ENCODE measurements at regions not wholly inside any gene's neighbourhood (a gene's known extent, or its start where the extent isn't known, plus 50 kb on each side); places are given as distances from the start of the nearest gene placed in this dataset.
"Not testable (repeated sequence)": the region's sequence is repeated elsewhere in the genome, so short reads cannot be mapped to it uniquely, and the experiment has no call there.

DNA sequence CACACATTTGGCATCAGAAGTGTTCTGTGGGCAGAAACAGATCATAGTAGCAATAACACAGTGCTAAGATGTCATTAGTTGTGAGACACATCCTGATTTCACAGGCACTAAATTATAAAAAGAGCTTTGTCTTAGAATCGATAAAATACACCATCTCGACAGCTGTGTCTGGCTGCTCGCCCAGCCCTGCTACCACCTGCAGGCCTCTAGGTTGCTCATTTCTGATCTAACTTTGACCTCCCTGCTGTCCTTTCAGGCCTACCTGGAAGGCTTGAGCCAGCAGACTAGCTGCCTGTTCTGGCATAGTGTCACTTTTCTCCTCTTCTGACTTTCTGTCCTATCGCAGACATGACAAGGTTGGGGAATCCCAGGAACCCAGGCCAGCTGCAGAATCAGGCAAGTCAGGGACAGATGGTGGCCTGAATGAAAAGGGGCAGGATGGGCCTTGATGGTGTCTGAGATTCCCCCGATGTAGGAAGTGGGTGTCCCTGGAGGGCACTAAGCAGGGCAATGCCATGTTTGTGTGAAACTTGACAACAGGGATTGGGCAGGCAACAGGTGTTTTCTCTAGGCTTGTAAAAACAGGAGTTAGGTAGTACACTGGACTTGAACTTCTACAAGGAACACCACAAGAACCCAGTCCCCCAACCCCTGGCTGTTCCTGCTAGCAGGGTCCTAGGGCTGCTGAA, 66.6 kb upstream of the RHOU start:
- no peak for DNase-seq (ENCODE audit: low read depth, low spot score)

- DNase-seq (ENCODE audit: low read depth, low spot score) = no peak
Measured at GRCh38 chr1:228669242-228669585, 66.1 kb upstream of the RHOU start.

DNA sequence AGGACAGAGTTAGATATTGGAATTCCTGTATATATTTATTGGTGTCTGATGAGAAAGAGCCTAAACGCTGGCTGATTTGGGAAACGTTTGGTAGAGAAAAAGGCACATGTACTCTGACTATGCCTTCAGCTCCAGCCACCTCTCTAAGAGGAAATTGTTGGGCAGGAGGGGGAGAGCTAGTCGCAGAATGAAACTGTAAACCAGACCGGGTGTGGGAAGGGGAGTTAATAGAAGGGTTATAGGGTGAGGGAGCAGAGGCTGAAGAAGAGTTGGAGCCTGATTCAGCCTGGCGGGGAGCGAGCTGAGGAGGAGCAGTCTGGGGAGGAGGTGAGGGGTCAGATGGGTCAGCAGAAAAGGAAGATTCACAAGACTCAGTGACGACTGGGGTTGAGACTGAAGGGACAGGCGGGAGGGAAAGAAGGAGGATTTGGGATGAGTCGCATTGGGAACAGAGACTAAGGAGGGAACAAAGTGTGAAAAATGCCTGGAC, 54.2 kb upstream of the RHOU start:
- DNase-seq (ENCODE audit: low read depth, low spot score) = not testable (repeated sequence)

DNA sequence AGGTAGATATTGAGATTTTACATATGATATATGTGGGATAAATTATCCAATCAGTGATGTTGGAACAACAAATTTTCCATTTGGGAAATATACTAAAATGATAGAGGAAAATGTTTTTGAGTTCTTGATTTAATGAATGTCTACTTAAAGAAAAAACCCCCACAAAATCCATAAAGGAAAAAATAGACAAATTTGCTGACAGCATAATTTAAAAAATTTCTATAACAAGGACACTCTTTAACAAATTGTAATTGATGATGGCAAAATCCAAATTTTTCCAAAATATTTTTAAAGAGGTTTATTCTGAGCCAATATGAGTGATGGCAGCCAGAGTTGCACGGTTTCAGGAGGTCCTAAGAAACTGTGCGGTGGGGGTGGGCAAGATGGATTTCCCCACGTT, 51.9 kb upstream of the RHOU start:
- no peak for DNase-seq (ENCODE audit: low read depth, low spot score)

DNA sequence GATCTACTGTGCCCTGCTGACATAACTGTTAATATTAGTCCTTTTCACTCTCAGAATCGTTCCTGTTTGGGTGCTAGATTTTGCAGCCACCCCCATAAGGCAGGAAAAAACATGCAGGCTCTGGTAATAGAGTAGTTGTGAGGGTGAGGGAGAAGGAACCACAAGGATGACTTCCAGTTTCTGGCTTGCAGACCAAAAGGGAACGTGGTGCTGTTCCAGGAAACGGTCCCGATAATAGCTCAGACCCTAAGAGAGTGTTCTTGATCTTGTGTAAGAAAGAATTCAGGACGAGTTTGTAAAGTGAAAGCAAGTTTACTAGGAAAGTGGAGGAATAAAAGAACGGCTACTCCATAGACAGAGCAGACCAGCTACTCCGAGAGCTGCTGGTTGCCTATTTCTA, 50.7 kb upstream of the RHOU start:
- no peak for DNase-seq (ENCODE audit: low read depth, low spot score)

DNA sequence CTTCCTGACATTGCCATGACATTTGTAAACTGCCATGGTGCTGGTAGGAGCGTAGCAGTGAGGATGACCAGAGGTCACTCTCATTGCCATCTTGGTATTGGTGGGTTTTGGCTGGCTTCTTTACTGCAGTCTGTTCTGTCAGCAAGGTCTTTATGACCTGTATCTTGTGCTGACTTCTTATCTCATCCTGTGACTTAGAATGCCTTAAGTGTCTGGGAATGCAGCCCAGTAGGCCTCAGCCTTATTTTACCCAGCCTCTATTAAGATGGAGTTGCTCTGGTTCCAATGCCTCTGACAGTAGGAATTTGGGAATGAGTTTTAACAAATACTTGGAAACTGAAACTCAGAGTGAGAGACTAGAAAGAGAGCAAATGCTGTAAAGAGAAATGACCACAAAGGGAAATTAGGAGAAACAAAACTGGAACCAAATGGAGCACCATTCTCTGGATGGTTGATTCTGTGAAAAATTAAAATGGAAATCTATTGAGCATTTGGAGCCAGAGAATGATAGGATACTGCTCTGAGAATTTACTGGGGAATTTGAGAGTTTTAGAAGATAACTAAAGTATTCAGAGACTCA, 50.1 kb upstream of the RHOU start:
- no peak for DNase-seq (ENCODE audit: low read depth, low spot score)

All from activated naive CD8-positive, alpha-beta T cell treated with anti-CD3 and anti-CD28 coated beads, Interleukin-2, amount 50 U/mL, for 16 hours (primary cell).